ENCODE measurements at regions not wholly inside any gene's neighbourhood (a gene's known extent, or its start where the extent isn't known, plus 50 kb on each side); places are given as distances from the start of the nearest gene placed in this dataset.

GRCh38 chr10:6766131-6766801, 186.2 kb upstream of the PRKCQ start:
- DNase-seq = no peak
- no peak overlapping the region for H3K27ac ChIP-seq
- H3K9me3 ChIP-seq = no peaks in the 10 kb centered on the region
- intact Hi-C loops (cut with DNase I; ENCODE audit: low total_unique reads) = no loop called here
- H3K4me1 ChIP-seq = no peaks in the 10 kb centered on the region
- no peaks in the 10 kb centered on the region for H3K36me3 ChIP-seq
- no peak overlapping the region for H3K4me3 ChIP-seq
- TF ChIP-seq POLR2AphosphoS5 (IDR thresholded peaks at IDR 0.05) = peak; percentile 48 to 65 (median 59)
- no peak for TF ChIP-seq CTCF (IDR thresholded peaks at IDR 0.05)
- no peak for TF ChIP-seq POLR2A (IDR thresholded peaks at IDR 0.05)
- TF ChIP-seq EP300 (IDR thresholded peaks at IDR 0.05; ENCODE audit: low read depth) = peak; percentile 61
- no peaks in the 10 kb centered on the region for H3K27me3 ChIP-seq
- WGBS, 2 donors (ENCODE audit: low coverage in 1 of 2) = 62 to 65% methylated on average over 6 to 11 of the region's 11 CpGs
- in situ Hi-C loops (cut with MboI; ENCODE audit: low pct_ligation_motif_present in 1 of 4, low pct_unique_long_range_greater_than_20kb in 1 of 4, low sequenced_read_pairs in 3 of 4) = no loop called here

GRCh38 chr10:6763423-6763822, 183.3 kb upstream of the PRKCQ start:
- H3K4me3 ChIP-seq = no peak overlapping the region
- in situ Hi-C loops (cut with MboI; ENCODE audit: low pct_ligation_motif_present in 1 of 4, low pct_unique_long_range_greater_than_20kb in 1 of 4, low sequenced_read_pairs in 3 of 4) (no loop called here), intact Hi-C loops (cut with DNase I; ENCODE audit: low total_unique reads) (no loop called here)
- H3K9me3 ChIP-seq = no peaks in the 10 kb centered on the region
- no peaks in the 10 kb centered on the region for H3K36me3 ChIP-seq
- TF ChIP-seq CTCF (IDR thresholded peaks at IDR 0.05) = no peak
- TF ChIP-seq POLR2A (IDR thresholded peaks at IDR 0.05) = no peak
- no peak for TF ChIP-seq POLR2AphosphoS5 (IDR thresholded peaks at IDR 0.05)
- no peak for TF ChIP-seq EP300 (IDR thresholded peaks at IDR 0.05; ENCODE audit: low read depth)
- no peak for DNase-seq
- no peak overlapping the region for H3K27ac ChIP-seq
- H3K4me1 ChIP-seq = no peaks in the 10 kb centered on the region
- WGBS, 2 donors (ENCODE audit: low coverage in 1 of 2) = 60 to 67% methylated on average over 2 to 6 of the region's 6 CpGs
- no peaks in the 10 kb centered on the region for H3K27me3 ChIP-seq

- in situ Hi-C loops (cut with MboI; ENCODE audit: low pct_ligation_motif_present in 1 of 4, low pct_unique_long_range_greater_than_20kb in 1 of 4, low sequenced_read_pairs in 3 of 4) (no loop called here), intact Hi-C loops (cut with DNase I; ENCODE audit: low total_unique reads) (no loop called here)
- 54 to 62% methylated on average over 5 of the region's 5 CpGs for WGBS, 2 donors (ENCODE audit: low coverage in 1 of 2)
- no peak overlapping the region for H3K27ac ChIP-seq
- TF ChIP-seq EP300 (IDR thresholded peaks at IDR 0.05; ENCODE audit: low read depth) (no peak), POLR2AphosphoS5 (IDR thresholded peaks at IDR 0.05) (no peak), POLR2A (IDR thresholded peaks at IDR 0.05) (no peak)
- no peaks in the 10 kb centered on the region for H3K9me3 ChIP-seq
- H3K27me3 ChIP-seq = no peaks in the 10 kb centered on the region
- H3K36me3 ChIP-seq = no peaks in the 10 kb centered on the region
- no peak for DNase-seq
- H3K4me1 ChIP-seq = no peaks in the 10 kb centered on the region
- H3K4me3 ChIP-seq = no peak overlapping the region
Measured at GRCh38 chr10:6763001-6763400, 182.9 kb upstream of the PRKCQ start.

GRCh38 chr10:6759961-6760360, 179.9 kb upstream of the PRKCQ start:
- WGBS, 2 donors (ENCODE audit: low coverage in 1 of 2) = 76 to 92% methylated on average over 1 of the region's 1 CpG
- Histone ChIP-seq H3K27me3 (no peaks in the 10 kb centered on the region), H3K36me3 (no peaks in the 10 kb centered on the region), H3K27ac (no peak overlapping the region), H3K4me1 (no peaks in the 10 kb centered on the region), H3K4me3 (no peak overlapping the region), H3K9me3 (no peaks in the 10 kb centered on the region)
- in situ Hi-C loops (cut with MboI; ENCODE audit: low pct_ligation_motif_present in 1 of 4, low pct_unique_long_range_greater_than_20kb in 1 of 4, low sequenced_read_pairs in 3 of 4) = no loop called here
- no peak for DNase-seq
- no peak for TF ChIP-seq POLR2AphosphoS5 (IDR thresholded peaks at IDR 0.05)
- TF ChIP-seq EP300 (IDR thresholded peaks at IDR 0.05; ENCODE audit: low read depth) = no peak
- intact Hi-C loops (cut with DNase I; ENCODE audit: low total_unique reads) = no loop called here

GRCh38 chr10:6757158-6757557, 177.1 kb upstream of the PRKCQ start:
- intact Hi-C loops (cut with DNase I; ENCODE audit: low total_unique reads) (no loop called here), in situ Hi-C loops (cut with MboI; ENCODE audit: low pct_ligation_motif_present in 1 of 4, low pct_unique_long_range_greater_than_20kb in 1 of 4, low sequenced_read_pairs in 3 of 4) (no loop called here)
- Histone ChIP-seq H3K36me3 (no peaks in the 10 kb centered on the region), H3K4me3 (no peak overlapping the region), H3K9me3 (no peaks in the 10 kb centered on the region), H3K27ac (peak overlapping the region in 1 of 4 donors; percentile 30), H3K4me1 (no peaks in the 10 kb centered on the region), H3K27me3 (no peaks in the 10 kb centered on the region)
- TF ChIP-seq POLR2AphosphoS5 (IDR thresholded peaks at IDR 0.05) (no peak), CTCF (IDR thresholded peaks at IDR 0.05) (no peak), POLR2A (IDR thresholded peaks at IDR 0.05) (no peak), EP300 (IDR thresholded peaks at IDR 0.05; ENCODE audit: low read depth) (no peak)
- peak; percentile 12 for DNase-seq
- 64% methylated on average over 7 of the region's 7 CpGs; no CpG with 5 or more reads in 1 of the 2 donors for WGBS, 2 donors (ENCODE audit: low coverage in 1 of 2)

Data from transverse colon (tissue), 4 donors.